ENCODE measurements at regions not wholly inside any gene's neighbourhood (a gene's known extent, or its start where the extent isn't known, plus 50 kb on each side); places are given as distances from the start of the nearest gene placed in this dataset.
"Not testable (repeated sequence)": the region's sequence is repeated elsewhere in the genome, so short reads cannot be mapped to it uniquely, and the experiment has no call there.

DNA sequence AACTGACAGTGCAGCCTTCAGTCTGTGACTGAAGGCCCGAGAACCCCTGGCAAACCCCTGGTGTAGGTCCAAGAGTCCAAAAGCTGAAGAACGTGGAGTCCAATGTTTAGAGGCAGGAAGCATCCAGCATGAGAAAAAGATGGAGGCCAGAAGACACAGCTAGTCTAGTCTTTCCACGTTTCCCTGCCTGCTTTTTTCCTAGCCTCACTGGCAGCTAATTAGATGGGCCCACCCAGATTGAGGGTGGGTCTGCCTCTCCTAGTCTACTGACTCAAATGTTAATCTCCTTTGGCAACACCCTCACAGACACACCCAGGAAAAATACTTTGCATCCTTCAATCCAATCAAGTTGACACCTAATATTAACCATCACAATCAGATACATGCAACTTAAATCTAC is 87.8 kb downstream of the TENT5D start:
- not testable (repeated sequence) for H3K79me1 ChIP-seq (ENCODE audit: low read length); H4K5ac ChIP-seq (ENCODE audit: low read length); H3K79me2 ChIP-seq (ENCODE audit: control insufficient read depth, insufficient read depth, low read length); H2AK5ac ChIP-seq (ENCODE audit: low read length); H3K18ac ChIP-seq (ENCODE audit: low read length); H3K4me2 ChIP-seq (ENCODE audit: low read length); H3K27me3 ChIP-seq (ENCODE audit: insufficient read depth, low read length, poor library complexity); H3K4me1 ChIP-seq (ENCODE audit: control insufficient read depth, low read depth, low read length); H3K4ac ChIP-seq (ENCODE audit: low read depth, low read length); H2BK120ac ChIP-seq (ENCODE audit: low read depth, low read length); DNase-seq; H3K27ac ChIP-seq (ENCODE audit: low read depth, low read length); H3K56ac ChIP-seq (ENCODE audit: low read length); H3K4me3 ChIP-seq (ENCODE audit: low read length); H2BK5ac ChIP-seq (ENCODE audit: low read length); H4K8ac ChIP-seq (ENCODE audit: low read depth, low read length); H3K9ac ChIP-seq (ENCODE audit: low read length); H3K36me3 ChIP-seq (ENCODE audit: control insufficient read depth, insufficient read depth, low read length); H2BK15ac ChIP-seq (replicated peaks; ENCODE audit: low read depth); H3K23ac ChIP-seq (ENCODE audit: low read length)
- no CpG with 5 or more reads among the region's 3 CpGs for WGBS (ENCODE audit: extremely low coverage, insufficient coverage, low lambda C conversion rate)

DNA sequence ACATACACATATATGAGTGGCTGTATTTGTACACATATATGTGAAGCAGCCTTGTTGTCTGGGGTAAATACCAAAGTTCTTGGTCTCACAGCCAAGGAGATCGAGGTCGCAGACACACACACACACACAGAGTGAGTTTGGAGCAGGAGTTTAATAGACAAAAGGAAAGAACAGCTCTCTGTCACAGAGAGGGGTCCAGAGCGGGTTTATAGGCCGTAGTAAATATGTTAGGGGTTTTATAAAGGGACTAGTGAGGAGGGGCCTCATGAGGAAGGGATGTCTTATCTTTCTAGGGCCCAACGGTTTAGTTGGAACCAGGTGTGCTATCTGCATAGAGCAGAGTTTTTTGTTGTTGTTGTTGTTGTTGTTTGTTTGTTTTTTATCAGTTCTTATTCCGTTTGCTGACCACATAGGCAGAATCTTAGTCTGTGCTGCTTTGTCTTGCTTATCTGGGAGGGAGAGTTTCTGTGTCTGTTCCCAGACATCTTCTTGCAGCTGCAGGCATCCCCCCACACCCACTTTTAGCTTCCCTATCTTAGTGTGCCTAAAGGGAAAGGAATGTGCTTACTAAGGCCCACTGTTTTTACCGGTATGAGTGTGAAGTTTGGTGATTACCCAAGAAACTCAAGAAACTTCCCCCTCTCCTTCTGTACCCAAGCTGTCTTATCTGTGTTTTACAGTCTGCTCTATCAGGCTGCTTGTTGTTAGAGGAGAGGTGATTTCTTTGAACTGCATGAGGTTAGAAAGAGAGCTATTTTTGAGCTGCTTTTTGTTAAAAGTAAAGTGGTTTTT is 91.9 kb downstream of the TENT5D start:
- H3K56ac ChIP-seq (ENCODE audit: low read length) = peak overlapping the region; percentile 60
- H3K79me1 ChIP-seq (ENCODE audit: low read length) = no peaks in the 10 kb centered on the region
- H3K23ac ChIP-seq (ENCODE audit: low read length) = no peak overlapping the region
- H3K4me2 ChIP-seq (ENCODE audit: low read length) = no peak overlapping the region
- no peak overlapping the region for H4K5ac ChIP-seq (ENCODE audit: low read length)
- H3K27ac ChIP-seq (ENCODE audit: low read depth, low read length) = peak overlapping the region; percentile 28
- H3K27me3 ChIP-seq (ENCODE audit: insufficient read depth, low read length, poor library complexity) = no peaks in the 10 kb centered on the region
- peak; percentile 91 for DNase-seq
- H2BK5ac ChIP-seq (ENCODE audit: low read length) = no peak overlapping the region
- H3K4me1 ChIP-seq (ENCODE audit: control insufficient read depth, low read depth, low read length) = no peaks in the 10 kb centered on the region
- no peak overlapping the region for H3K4me3 ChIP-seq (ENCODE audit: low read length)
- H3K9ac ChIP-seq (ENCODE audit: low read length) = no peak overlapping the region
- H4K8ac ChIP-seq (ENCODE audit: low read depth, low read length) = no peak overlapping the region
- no peak overlapping the region for H3K18ac ChIP-seq (ENCODE audit: low read length)
- no peak overlapping the region for H2BK15ac ChIP-seq (replicated peaks; ENCODE audit: low read depth)
- H3K36me3 ChIP-seq (ENCODE audit: control insufficient read depth, insufficient read depth, low read length) = no peaks in the 10 kb centered on the region
- no peak overlapping the region for H2AK5ac ChIP-seq (ENCODE audit: low read length)
- WGBS (ENCODE audit: extremely low coverage, insufficient coverage, low lambda C conversion rate) = no CpG with 5 or more reads among the region's 7 CpGs
- H2BK120ac ChIP-seq (ENCODE audit: low read depth, low read length) = no peak overlapping the region
- H3K4ac ChIP-seq (ENCODE audit: low read depth, low read length) = no peak overlapping the region
- no peaks in the 10 kb centered on the region for H3K79me2 ChIP-seq (ENCODE audit: control insufficient read depth, insufficient read depth, low read length)

DNA sequence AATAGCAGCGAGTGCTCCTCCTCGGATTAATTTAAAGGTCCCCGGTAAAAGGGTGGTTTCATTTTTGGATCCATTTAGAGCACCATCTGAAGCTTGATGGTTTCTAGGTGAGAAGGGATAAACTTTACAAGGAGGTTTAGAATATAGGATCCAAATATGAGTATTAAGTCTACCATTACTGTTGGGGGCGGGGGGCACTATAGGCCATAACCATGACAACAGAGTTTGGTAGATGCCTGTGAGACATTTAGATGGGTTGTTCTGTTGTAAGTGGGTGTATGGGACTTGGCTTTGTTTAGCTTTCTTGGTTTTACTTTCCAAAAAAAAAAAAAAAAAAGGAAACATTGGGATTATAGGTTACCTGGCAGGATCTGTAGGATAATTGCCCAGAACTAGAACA is 92.7 kb downstream of the TENT5D start:
- Histone ChIP-seq H3K4ac (ENCODE audit: low read depth, low read length) (no peak overlapping the region), H3K27ac (ENCODE audit: low read depth, low read length) (peak overlapping the region; percentile 28), H2AK5ac (ENCODE audit: low read length) (no peak overlapping the region), H4K5ac (ENCODE audit: low read length) (no peak overlapping the region), H3K79me2 (ENCODE audit: control insufficient read depth, insufficient read depth, low read length) (no peaks in the 10 kb centered on the region), H3K4me2 (ENCODE audit: low read length) (no peak overlapping the region), H3K4me3 (ENCODE audit: low read length) (no peak overlapping the region), H2BK15ac (replicated peaks; ENCODE audit: low read depth) (no peak overlapping the region), H3K79me1 (ENCODE audit: low read length) (no peaks in the 10 kb centered on the region), H3K36me3 (ENCODE audit: control insufficient read depth, insufficient read depth, low read length) (no peaks in the 10 kb centered on the region), H3K18ac (ENCODE audit: low read length) (no peak overlapping the region), H2BK5ac (ENCODE audit: low read length) (no peak overlapping the region), H3K23ac (ENCODE audit: low read length) (no peak overlapping the region), H3K56ac (ENCODE audit: low read length) (peak overlapping the region; percentile 60), H3K9ac (ENCODE audit: low read length) (no peak overlapping the region), H3K27me3 (ENCODE audit: insufficient read depth, low read length, poor library complexity) (no peaks in the 10 kb centered on the region), H2BK120ac (ENCODE audit: low read depth, low read length) (peak overlapping the region; percentile 45), H3K4me1 (ENCODE audit: control insufficient read depth, low read depth, low read length) (no peaks in the 10 kb centered on the region), H4K8ac (ENCODE audit: low read depth, low read length) (no peak overlapping the region)
- WGBS (ENCODE audit: extremely low coverage, insufficient coverage, low lambda C conversion rate) = no CpG with 5 or more reads among the region's 4 CpGs
- no peak for DNase-seq

DNA sequence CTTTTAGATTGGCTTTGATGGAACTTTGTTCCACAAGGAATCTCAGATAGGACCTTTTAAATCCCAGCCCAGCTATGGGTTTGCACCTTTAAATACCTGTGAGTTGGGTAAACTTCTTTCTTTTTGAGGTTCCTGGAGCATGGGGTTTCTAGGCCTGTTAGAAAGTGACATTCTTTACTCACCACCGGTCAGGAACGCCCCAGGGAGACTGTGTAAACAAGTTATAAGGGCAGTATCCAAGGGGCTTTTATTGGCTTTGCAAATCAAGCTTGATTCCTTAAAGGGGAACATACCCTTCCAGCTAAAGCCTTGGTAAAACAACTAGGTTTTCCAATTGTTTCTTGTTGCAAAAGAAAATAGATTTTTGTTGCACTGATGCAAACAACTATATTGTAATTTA is 93.4 kb downstream of the TENT5D start:
- H3K79me2 ChIP-seq (ENCODE audit: control insufficient read depth, insufficient read depth, low read length) = no peaks in the 10 kb centered on the region
- no peak overlapping the region for H3K23ac ChIP-seq (ENCODE audit: low read length)
- peak; percentile 55 for DNase-seq
- no peak overlapping the region for H2BK5ac ChIP-seq (ENCODE audit: low read length)
- no peaks in the 10 kb centered on the region for H3K79me1 ChIP-seq (ENCODE audit: low read length)
- H3K4me1 ChIP-seq (ENCODE audit: control insufficient read depth, low read depth, low read length) = no peaks in the 10 kb centered on the region
- no peak overlapping the region for H3K18ac ChIP-seq (ENCODE audit: low read length)
- H3K9ac ChIP-seq (ENCODE audit: low read length) = no peak overlapping the region
- H3K56ac ChIP-seq (ENCODE audit: low read length) = no peak overlapping the region
- no peak overlapping the region for H3K4me3 ChIP-seq (ENCODE audit: low read length)
- no peak overlapping the region for H3K4me2 ChIP-seq (ENCODE audit: low read length)
- no peak overlapping the region for H2BK120ac ChIP-seq (ENCODE audit: low read depth, low read length)
- WGBS (ENCODE audit: extremely low coverage, insufficient coverage, low lambda C conversion rate) = no CpG with 5 or more reads among the region's 2 CpGs
- no peak overlapping the region for H2AK5ac ChIP-seq (ENCODE audit: low read length)
- no peak overlapping the region for H4K8ac ChIP-seq (ENCODE audit: low read depth, low read length)
- H3K4ac ChIP-seq (ENCODE audit: low read depth, low read length) = no peak overlapping the region
- H3K36me3 ChIP-seq (ENCODE audit: control insufficient read depth, insufficient read depth, low read length) = no peaks in the 10 kb centered on the region
- H3K27me3 ChIP-seq (ENCODE audit: insufficient read depth, low read length, poor library complexity) = no peaks in the 10 kb centered on the region
- H2BK15ac ChIP-seq (replicated peaks; ENCODE audit: low read depth) = no peak overlapping the region
- H3K27ac ChIP-seq (ENCODE audit: low read depth, low read length) = no peak overlapping the region
- no peak overlapping the region for H4K5ac ChIP-seq (ENCODE audit: low read length)

DNA sequence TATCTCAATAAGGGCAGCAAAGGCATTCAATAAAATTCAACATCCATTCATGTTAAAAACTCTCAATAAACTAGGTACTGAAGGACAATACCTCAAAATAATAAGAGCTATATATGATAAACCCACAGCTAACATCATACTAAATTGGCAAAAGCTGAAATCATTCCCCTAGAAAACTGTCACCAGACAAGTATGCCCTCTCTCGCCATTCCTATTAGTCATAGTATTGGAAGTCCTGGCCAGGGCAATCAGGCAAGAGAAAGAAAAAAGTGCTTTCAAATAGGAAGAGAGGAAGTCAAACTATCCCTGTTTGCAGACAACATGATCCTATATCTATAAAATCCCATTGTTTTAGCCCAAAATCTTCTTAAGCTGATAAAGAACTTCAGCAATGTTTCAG is 116.8 kb downstream of the TENT5D start:
- Histone ChIP-seq H3K4me1 (ENCODE audit: control insufficient read depth, low read depth, low read length) (no peaks in the 10 kb centered on the region), H3K4me3 (ENCODE audit: low read length) (no peak overlapping the region), H3K4ac (ENCODE audit: low read depth, low read length) (no peak overlapping the region), H4K5ac (ENCODE audit: low read length) (no peak overlapping the region), H3K9ac (ENCODE audit: low read length) (no peak overlapping the region), H3K27me3 (ENCODE audit: insufficient read depth, low read length, poor library complexity) (no peaks in the 10 kb centered on the region), H4K8ac (ENCODE audit: low read depth, low read length) (no peak overlapping the region), H3K79me2 (ENCODE audit: control insufficient read depth, insufficient read depth, low read length) (no peaks in the 10 kb centered on the region), H3K27ac (ENCODE audit: low read depth, low read length) (no peak overlapping the region), H3K79me1 (ENCODE audit: low read length) (no peaks in the 10 kb centered on the region), H3K36me3 (ENCODE audit: control insufficient read depth, insufficient read depth, low read length) (no peaks in the 10 kb centered on the region), H2BK15ac (replicated peaks; ENCODE audit: low read depth) (no peak overlapping the region), H3K23ac (ENCODE audit: low read length) (no peak overlapping the region), H2BK120ac (ENCODE audit: low read depth, low read length) (no peak overlapping the region), H3K4me2 (ENCODE audit: low read length) (no peak overlapping the region), H3K56ac (ENCODE audit: low read length) (no peak overlapping the region), H2AK5ac (ENCODE audit: low read length) (no peak overlapping the region), H2BK5ac (ENCODE audit: low read length) (no peak overlapping the region), H3K18ac (ENCODE audit: low read length) (no peak overlapping the region)
- WGBS (ENCODE audit: extremely low coverage, insufficient coverage, low lambda C conversion rate) = no CpG with 5 or more reads among the region's 1 CpG
- no peak for DNase-seq

DNA sequence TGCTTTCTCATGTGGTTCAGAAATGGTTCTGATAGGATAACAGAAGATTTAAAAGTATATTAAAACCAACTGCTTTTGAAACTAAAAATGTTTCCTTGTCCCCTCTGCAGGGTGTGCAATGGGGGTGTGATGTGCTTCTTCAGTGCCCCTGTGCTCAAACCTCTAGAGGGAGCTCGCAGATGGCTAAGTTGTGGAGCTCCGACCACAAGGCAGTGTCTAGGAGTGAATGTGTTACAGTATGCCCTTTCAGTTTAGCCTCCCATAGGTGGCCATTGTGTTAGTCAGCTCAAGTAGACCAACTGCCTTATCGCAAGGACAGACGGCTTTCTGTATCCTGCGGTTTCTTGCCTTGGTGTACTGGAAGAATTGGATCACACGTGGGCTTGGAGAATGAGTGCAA is 130.5 kb downstream of the TENT5D start:
- H3K56ac ChIP-seq (ENCODE audit: low read length) = no peak overlapping the region
- no peak overlapping the region for H2AK5ac ChIP-seq (ENCODE audit: low read length)

More for the DNA sequence above, 130.5 kb downstream of the TENT5D start:
- Histone ChIP-seq H3K27ac (ENCODE audit: low read depth, low read length) (no peak overlapping the region), H4K8ac (ENCODE audit: low read depth, low read length) (no peak overlapping the region), H4K5ac (ENCODE audit: low read length) (no peak overlapping the region), H3K23ac (ENCODE audit: low read length) (no peak overlapping the region), H3K4ac (ENCODE audit: low read depth, low read length) (no peak overlapping the region), H3K18ac (ENCODE audit: low read length) (no peak overlapping the region), H2BK15ac (replicated peaks; ENCODE audit: low read depth) (no peak overlapping the region), H3K79me2 (ENCODE audit: control insufficient read depth, insufficient read depth, low read length) (no peaks in the 10 kb centered on the region), H2BK120ac (ENCODE audit: low read depth, low read length) (no peak overlapping the region), H3K27me3 (ENCODE audit: insufficient read depth, low read length, poor library complexity) (no peaks in the 10 kb centered on the region), H2BK5ac (ENCODE audit: low read length) (no peak overlapping the region), H3K9ac (ENCODE audit: low read length) (no peak overlapping the region), H3K79me1 (ENCODE audit: low read length) (no peaks in the 10 kb centered on the region), H3K4me2 (ENCODE audit: low read length) (no peak overlapping the region), H3K36me3 (ENCODE audit: control insufficient read depth, insufficient read depth, low read length) (no peaks in the 10 kb centered on the region), H3K4me1 (ENCODE audit: control insufficient read depth, low read depth, low read length) (no peaks in the 10 kb centered on the region), H3K4me3 (ENCODE audit: low read length) (no peak overlapping the region)
- WGBS (ENCODE audit: extremely low coverage, insufficient coverage, low lambda C conversion rate) = no CpG with 5 or more reads among the region's 6 CpGs
- peak; percentile 76 for DNase-seq
